Myocyte (in vitro differentiated cells): ENCODE measurements at regions not wholly inside any gene's neighbourhood (a gene's known extent, or its start where the extent isn't known, plus 50 kb on each side); places are given as distances from the start of the nearest gene placed in this dataset.

Source experiments
- DNase-seq: peaks from one replicate; pipeline ENCODE4 v3.0.0-alpha.2; 2012; ENCODE audit warnings: low read depth

- no peak for DNase-seq
Observed at GRCh38 chr6:19032591-19033295, 645.6 kb downstream of the RNF144B start.

- no peak for DNase-seq
Observed at GRCh38 chr6:19033683-19034082, 646.5 kb downstream of the RNF144B start.

- no peak for DNase-seq
Observed at GRCh38 chr6:19034986-19035385, 647.8 kb downstream of the RNF144B start.

DNA sequence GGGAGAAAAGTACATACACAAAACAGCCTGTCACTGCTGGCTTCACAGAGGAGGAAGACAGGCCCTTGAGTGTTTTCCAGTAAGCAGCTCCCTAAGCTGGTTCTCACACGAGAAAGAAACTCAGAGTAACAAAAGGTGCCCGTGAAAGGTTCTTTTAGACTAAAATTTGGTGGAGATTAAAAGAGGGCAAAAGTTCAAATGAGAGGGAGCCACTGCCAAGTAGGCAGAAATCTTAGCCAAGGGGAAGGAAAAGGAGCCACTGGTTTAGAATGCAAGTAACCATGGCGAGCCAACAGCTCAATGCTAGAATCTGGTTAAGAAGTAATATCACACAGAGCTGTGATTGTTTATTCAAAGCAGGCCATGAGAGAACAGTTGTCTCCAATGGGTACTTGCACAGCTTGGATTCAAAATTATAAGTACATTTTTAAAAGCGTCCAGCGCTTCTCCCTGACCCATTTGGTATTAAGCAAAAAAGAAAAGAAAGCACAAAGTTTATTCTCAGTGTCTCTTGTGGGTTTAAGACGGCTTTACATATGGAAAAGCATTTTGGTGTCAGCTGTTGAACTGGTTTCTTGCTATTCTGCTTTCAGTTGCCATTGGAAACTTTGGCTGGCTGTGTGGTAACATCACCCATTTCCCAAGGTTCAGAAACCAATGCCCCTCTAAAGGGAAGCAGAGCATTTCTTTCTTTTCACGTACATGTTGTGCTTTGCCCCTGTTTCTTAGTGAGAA lies 648.5 kb downstream of the RNF144B start:
- DNase-seq = no peak

- no peak for DNase-seq
Observed at GRCh38 chr6:19036196-19036555, 649.0 kb downstream of the RNF144B start.

DNA sequence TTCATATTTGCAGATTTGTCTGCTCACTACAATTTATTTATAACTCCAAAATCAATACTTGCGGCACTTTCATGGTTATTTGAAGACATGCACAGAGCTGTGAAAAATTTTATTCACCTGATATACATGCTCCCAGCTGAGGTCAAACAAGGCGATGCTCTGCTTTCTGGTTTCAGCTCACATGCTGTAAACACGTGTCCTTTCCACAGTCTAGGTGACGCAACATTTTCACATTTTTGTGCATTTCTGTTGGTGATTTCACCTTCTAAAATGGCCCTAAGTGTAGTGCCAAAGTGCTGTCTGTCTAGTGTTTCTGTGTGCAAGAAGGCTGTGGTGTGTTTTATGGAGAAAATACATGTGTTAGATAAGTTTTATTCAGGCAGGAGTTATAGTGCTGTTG lies 650.5 kb downstream of the RNF144B start:
- no peak for DNase-seq

- no peak for DNase-seq
Observed at GRCh38 chr6:19039287-19039686, 652.1 kb downstream of the RNF144B start.

GRCh38 chr6:19041906-19042305 lies 654.8 kb downstream of the RNF144B start:
- DNase-seq = no peak

- DNase-seq = no peak
Observed at GRCh38 chr6:19042420-19042819, 655.3 kb downstream of the RNF144B start.

- DNase-seq = no peak
Observed at GRCh38 chr6:19050765-19051164, 663.6 kb downstream of the RNF144B start.

DNA sequence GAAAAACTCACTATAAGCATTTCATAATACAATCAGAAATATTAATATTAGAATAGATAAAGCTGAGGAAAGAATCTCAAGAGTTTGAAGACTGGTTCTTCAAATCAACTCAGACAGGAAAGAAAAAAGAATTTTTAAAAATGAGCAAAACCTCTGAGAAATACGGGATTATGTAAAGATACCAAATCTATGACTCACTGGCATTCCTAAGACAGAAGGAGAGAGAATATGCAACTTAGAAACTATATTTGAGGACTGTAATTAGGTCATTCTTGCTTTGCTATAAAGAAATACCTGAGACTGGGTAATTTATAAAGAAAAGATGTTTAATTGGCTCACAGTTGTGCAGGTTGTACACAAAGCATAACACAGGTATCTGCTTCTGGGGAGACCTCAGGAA lies 665.1 kb downstream of the RNF144B start:
- DNase-seq = no peak

DNA sequence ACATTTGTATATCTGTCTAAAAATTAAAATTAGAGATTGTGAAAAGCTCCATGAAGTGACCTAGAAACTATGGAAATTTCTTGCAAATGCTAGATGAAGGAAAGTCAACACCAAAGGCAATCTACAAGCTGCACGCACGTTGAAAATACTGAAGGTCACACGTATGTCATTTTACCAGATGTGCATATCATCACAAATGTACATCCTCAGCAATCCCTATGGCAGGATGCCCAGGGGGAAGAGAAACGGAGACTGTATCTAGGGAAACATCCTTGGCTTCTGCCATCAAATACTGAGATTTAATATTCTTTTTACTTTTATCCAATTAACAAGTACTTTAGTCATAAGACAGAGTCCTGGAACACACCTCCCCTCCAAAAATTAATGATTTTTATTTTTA lies 672.0 kb downstream of the RNF144B start:
- DNase-seq = no peak

- no peak for DNase-seq
Observed at GRCh38 chr6:19067165-19067564, 680.0 kb downstream of the RNF144B start.

DNA sequence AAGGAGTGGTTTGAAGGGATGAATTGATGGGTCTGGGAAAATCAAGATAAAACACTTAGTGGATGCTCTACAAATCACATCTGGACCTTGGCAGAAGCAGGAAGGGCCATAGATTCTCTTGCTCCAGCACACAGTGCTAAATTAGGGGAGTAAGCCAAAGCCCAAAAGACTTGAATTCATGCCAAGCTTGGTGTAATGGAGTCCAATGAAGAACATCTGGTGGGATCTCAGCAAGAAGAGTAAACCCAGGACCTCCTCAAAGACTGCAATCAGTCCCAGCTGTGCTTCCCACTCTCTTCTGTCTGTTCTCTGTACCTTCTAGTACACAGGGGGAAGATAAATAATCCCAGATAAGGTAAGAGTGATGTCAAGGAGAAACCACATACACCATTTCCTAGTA lies 683.4 kb downstream of the RNF144B start:
- DNase-seq = no peak

DNA sequence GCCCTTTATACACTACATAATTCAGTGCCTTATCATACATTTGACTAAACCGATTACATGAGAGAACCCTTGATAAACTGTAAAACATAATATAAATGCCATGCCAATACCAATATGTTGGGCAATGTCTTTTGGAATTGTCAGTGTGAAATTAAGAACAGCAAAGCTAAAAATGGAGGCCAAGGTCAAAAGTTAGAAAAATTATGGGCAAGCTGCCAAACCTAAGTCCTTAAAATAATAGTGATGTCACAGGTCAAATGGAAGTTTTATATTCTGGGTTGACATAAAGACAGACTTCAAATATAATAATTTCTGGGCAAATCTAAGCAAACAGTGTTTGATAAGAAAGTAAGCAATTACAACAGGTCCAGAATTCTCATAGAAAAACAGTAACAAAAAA lies 696.7 kb downstream of the RNF144B start:
- DNase-seq = no peak

GRCh38 chr6:19086480-19086879 lies 699.3 kb downstream of the RNF144B start:
- no peak for DNase-seq

- DNase-seq = no peak
Observed at GRCh38 chr6:19087296-19087695, 700.1 kb downstream of the RNF144B start.

GRCh38 chr6:19087897-19088296 lies 700.7 kb downstream of the RNF144B start:
- no peak for DNase-seq

DNA sequence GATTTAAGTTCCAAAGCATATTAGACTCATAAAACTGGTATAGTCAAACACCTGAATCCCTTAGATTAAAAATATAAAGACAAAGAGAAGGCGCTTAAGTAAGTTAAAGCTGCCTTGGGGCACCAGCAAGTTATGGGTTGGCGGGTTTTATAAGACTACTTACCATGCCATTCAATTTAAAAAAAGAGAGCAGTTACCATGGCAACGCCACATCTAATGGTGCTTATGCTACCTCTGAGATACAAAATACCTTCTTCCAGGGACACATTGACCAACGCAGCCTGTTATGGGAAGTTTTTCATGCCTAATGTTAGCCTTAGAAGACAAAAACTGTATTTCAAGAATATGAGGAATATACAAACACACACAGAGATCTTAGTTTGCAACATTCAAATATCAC lies 713.6 kb downstream of the RNF144B start:
- no peak for DNase-seq

DNA sequence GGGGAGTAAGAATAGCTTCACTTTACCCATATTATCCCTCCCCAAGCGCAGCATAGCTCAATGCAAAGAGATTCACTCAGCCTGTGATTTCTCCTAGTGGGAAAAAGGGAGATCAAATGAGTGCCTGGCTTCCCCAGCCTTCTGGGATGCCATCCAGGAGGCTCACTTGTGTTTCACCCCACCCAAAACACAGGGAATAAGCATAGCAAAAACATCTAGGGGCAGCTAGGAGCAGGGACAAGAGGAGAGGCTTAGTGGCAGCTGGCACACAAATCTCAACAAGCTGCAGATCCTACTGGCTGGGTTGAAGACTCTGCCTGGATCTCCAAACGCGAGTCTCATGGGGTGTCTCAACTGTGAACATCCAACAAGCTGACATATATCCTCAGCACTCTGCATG lies 715.8 kb downstream of the RNF144B start:
- no peak for DNase-seq

- no peak for DNase-seq
Observed at GRCh38 chr6:19107468-19107867, 720.3 kb downstream of the RNF144B start.

DNA sequence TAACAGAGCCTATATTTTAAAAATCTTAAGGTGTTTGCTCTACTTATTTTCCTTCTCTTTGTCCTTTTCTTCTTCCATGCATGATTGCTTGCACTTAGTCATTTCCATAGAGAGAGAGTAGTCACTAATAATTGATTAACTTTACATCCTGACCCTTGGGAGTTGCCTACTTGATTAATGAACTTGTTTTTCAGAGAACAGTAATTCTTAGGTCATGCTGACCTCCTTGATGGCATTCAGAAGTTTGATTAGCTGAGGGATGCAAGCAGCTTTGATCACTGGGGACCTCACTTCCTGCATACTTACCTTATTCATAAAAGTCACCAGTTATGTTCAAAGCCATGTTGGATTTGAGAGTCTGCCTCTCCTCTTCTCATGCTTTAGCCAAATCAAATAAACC lies 715.6 kb upstream of the ID4 start:
- no peak for DNase-seq

DNA sequence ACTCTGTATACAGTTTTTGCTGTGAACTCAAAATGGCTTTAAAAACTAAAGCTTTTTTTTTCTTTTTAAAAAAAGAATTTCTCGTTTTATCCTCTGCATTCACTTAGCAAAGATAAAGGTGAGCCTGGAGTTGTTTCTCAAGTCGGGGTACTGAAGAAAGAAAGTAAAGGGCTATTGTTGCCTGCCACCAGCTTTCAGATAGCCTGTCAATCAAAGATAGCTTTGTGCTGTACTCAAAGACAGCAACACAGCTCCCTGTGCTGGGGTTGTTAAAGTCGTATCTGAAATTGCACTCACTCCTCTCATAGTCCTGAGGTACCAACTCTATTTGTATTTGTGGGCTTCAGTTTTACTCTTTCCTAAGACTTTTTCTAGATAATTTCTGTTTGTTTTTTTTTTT lies 710.1 kb upstream of the ID4 start:
- no peak for DNase-seq
